CD14-positive monocyte (primary cell): ENCODE measurements at regions not wholly inside any gene's neighbourhood (a gene's known extent, or its start where the extent isn't known, plus 50 kb on each side); places are given as distances from the start of the nearest gene placed in this dataset.

Experiments
- DNase-seq, 3 donors: peaks; one replicate each; pipeline ENCODE4 v3.0.0-alpha.2; 2011 to 2022
- H2AFZ ChIP-seq: 2 replicates; pipeline ENCODE4 v1.6.0; 2012; ENCODE audit warnings: mild to moderate bottlenecking, low read depth, low read length, inconsistent platforms; ENCODE audit not compliant: insufficient read depth, poor library complexity, severe bottlenecking
- H3K27ac ChIP-seq, 2 donors: 1 replicate in 1 of 2; 2 replicates in 1 of 2; pipeline ENCODE4 v1.5.1; 2012 to 2013; ENCODE audit warnings: low read length in 2 of 2, control low read depth in 1 of 2, inconsistent platforms in 1 of 2, low read depth in 1 of 2, mild to moderate bottlenecking in 1 of 2
- H3K27me3 ChIP-seq, 2 donors: one replicate each; pipeline versions ENCODE4 v1.6.0 to v1.6.1; 2011 to 2013; ENCODE audit warnings: low read length in 2 of 2; ENCODE audit not compliant: control insufficient read depth in 2 of 2, insufficient read depth in 2 of 2
- H3K36me3 ChIP-seq, 2 donors: replicated peaks in 1 of 2; 1 replicate in 1 of 2; 2 replicates in 1 of 2; pipeline versions ENCODE4 v1.5.1 to v1.6.1; 2012 to 2013; ENCODE audit warnings: low read length in 2 of 2, control low read depth in 1 of 2, inconsistent platforms in 1 of 2, mild to moderate bottlenecking in 1 of 2; ENCODE audit not compliant: insufficient read depth in 2 of 2, control insufficient read depth in 1 of 2
- H3K4me1 ChIP-seq, 2 donors: 1 replicate in 1 of 2; 2 replicates in 1 of 2; pipeline versions ENCODE4 v1.5.1 to v1.6.1; 2012 to 2013; ENCODE audit warnings: low read length in 2 of 2, control low read depth in 1 of 2, inconsistent platforms in 1 of 2, mild to moderate bottlenecking in 1 of 2, moderate library complexity in 1 of 2; ENCODE audit not compliant: insufficient read depth in 2 of 2, control insufficient read depth in 1 of 2
- H3K4me2 ChIP-seq: replicated peaks from 2 replicates; pipeline ENCODE3; 2012; ENCODE audit warnings: low read length, moderate library complexity, mild to moderate bottlenecking; ENCODE audit not compliant: poor library complexity, severe bottlenecking; ENCODE audit errors: extremely low read depth
- H3K4me3 ChIP-seq, 3 experiments: fragments of 200-600 bp in 1 of 3; sonication (generic) in 1 of 3; replicated peaks in 1 of 3; 1 replicate in 2 of 3; 2 replicates in 1 of 3; pipeline ENCODE4 v1.5.1; 2011 to 2013; ENCODE audit warnings: low read length in 3 of 3, mild to moderate bottlenecking in 3 of 3, control low read depth in 2 of 3, low read depth in 2 of 3, inconsistent platforms in 1 of 3, moderate library complexity in 1 of 3
- H3K79me2 ChIP-seq: 2 replicates; pipeline ENCODE4 v1.6.0; 2012; ENCODE audit warnings: mild to moderate bottlenecking, control low read depth, inconsistent platforms, low read length, moderate library complexity; ENCODE audit not compliant: insufficient read depth
- H3K9ac ChIP-seq: 2 replicates; pipeline ENCODE4 v1.6.0; 2017; ENCODE audit warnings: low read length, mild to moderate bottlenecking; ENCODE audit not compliant: insufficient read depth, poor library complexity, severe bottlenecking
- H3K9me3 ChIP-seq, 2 donors: replicated peaks in 1 of 2; 1 replicate in 1 of 2; 2 replicates in 1 of 2; pipeline versions ENCODE4 v1.5.1 to v1.6.1; 2012 to 2013; ENCODE audit warnings: low read length in 2 of 2, control low read depth in 1 of 2; ENCODE audit not compliant: control insufficient read depth in 1 of 2, insufficient read depth in 1 of 2
- H4K20me1 ChIP-seq: 2 replicates; pipeline ENCODE4 v1.6.0; 2012; ENCODE audit warnings: mild to moderate bottlenecking, low read length, control low read depth, moderate library complexity; ENCODE audit not compliant: insufficient read depth
- H3K27ac Mint-ChIP-seq, 7 donors: one replicate each; pipeline ENCODE4 v1.8.0; 2020; ENCODE audit warnings: mild to moderate bottlenecking in 7 of 7, mixed read lengths in 7 of 7, moderate library complexity in 6 of 7, inconsistent platforms in 2 of 7
- H3K27me3 Mint-ChIP-seq, 3 donors: one replicate each; pipeline ENCODE4 v1.8.0; 2021 to 2022; ENCODE audit warnings: low read depth in 3 of 3, mild to moderate bottlenecking in 3 of 3, mixed read lengths in 3 of 3, moderate library complexity in 3 of 3, inconsistent platforms in 1 of 3
- H3K36me3 Mint-ChIP-seq, 2 donors: one replicate each; pipeline ENCODE4 v1.8.0; 2020; ENCODE audit warnings: mixed read lengths in 2 of 2, inconsistent platforms in 1 of 2, mild to moderate bottlenecking in 1 of 2
- H3K4me1 Mint-ChIP-seq: one replicate; pipeline ENCODE4 v1.8.0; 2020; ENCODE audit warnings: mild to moderate bottlenecking, mixed read lengths
- H3K4me3 Mint-ChIP-seq, 2 donors: one replicate each; pipeline ENCODE4 v1.8.0; 2020; ENCODE audit warnings: mild to moderate bottlenecking in 2 of 2, mixed read lengths in 2 of 2, moderate library complexity in 1 of 2
- H3K9me3 Mint-ChIP-seq, 7 donors: one replicate each; pipeline ENCODE4 v1.8.0; 2020 to 2022; ENCODE audit warnings: mixed read lengths in 7 of 7, mild to moderate bottlenecking in 6 of 7, moderate library complexity in 6 of 7, inconsistent platforms in 2 of 7
- CTCF ChIP-seq: fragments of 200-600 bp; IDR thresholded peaks from one replicate; pipeline ENCODE4 v1.8.0; 2022; ENCODE audit warnings: antibody characterized with exemption, mild to moderate bottlenecking
- WGBS: methylation state at CpG from one replicate; pipeline ENCODE4 v1.1.5; 2013; ENCODE audit warnings: missing lambda C conversion rate; ENCODE audit not compliant: insufficient coverage; 5-methylcytosine and 5-hydroxymethylcytosine counted together
- intact Hi-C, 2 donors: fragments of 100-400 bp; cut with micrococcal nuclease; formaldehyde crosslinking; loops; one replicate each; pipeline versions ENCODE4 v1.15.0 to v1.15.1; 2023

- no peaks in the 10 kb centered on the region for H3K27me3 ChIP-seq
- H3K27ac ChIP-seq, result no peak overlapping the region
- H4K20me1 ChIP-seq, result no peaks in the 10 kb centered on the region
- no peak overlapping the region for H3K4me2 ChIP-seq
- no CpG with 5 or more reads among the region's 2 CpGs for WGBS
- H3K9me3 ChIP-seq, result no peaks in the 10 kb centered on the region
- no peaks in the 10 kb centered on the region for H3K4me1 ChIP-seq
- Mint-ChIP-seq H3K9me3 (peaks cover 0 to 11% (median 4%) of the 10 kb centered on the region in 7 donors), H3K36me3 (no peaks in the 10 kb centered on the region), H3K4me1 (no peaks in the 10 kb centered on the region), H3K27ac (no peak overlapping the region), H3K4me3 (no peak overlapping the region), H3K27me3 (no peaks in the 10 kb centered on the region)
- H3K36me3 ChIP-seq, result no peaks in the 10 kb centered on the region
- H2AFZ ChIP-seq, result no peak overlapping the region
- H3K4me3 ChIP-seq, result no peak overlapping the region
- no peaks in the 10 kb centered on the region for H3K79me2 ChIP-seq
- TF ChIP-seq CTCF, result no peak
- no peak for DNase-seq
- no peak overlapping the region for H3K9ac ChIP-seq
- intact Hi-C loops, result no loop called here
These were observed 223.0 kb downstream of the RND3 start for GRCh38 chr2:150264442-150264841.

- Histone ChIP-seq H3K9ac (no peak overlapping the region), H3K4me2 (no peak overlapping the region), H3K27me3 (no peaks in the 10 kb centered on the region), H3K4me1 (no peaks in the 10 kb centered on the region), H3K27ac (no peak overlapping the region), H3K36me3 (no peaks in the 10 kb centered on the region), H3K79me2 (no peaks in the 10 kb centered on the region), H3K4me3 (no peak overlapping the region), H4K20me1 (no peaks in the 10 kb centered on the region), H2AFZ (no peak overlapping the region), H3K9me3 (peaks cover 0 to 5% of the 10 kb centered on the region in 2 donors)
- intact Hi-C loops, result no loop called here
- H3K4me3 Mint-ChIP-seq, result no peak overlapping the region
- H3K27me3 Mint-ChIP-seq, result no peaks in the 10 kb centered on the region
- H3K9me3 Mint-ChIP-seq, result peaks cover 0 to 11% (median 5%) of the 10 kb centered on the region in 7 donors
- H3K36me3 Mint-ChIP-seq, result no peaks in the 10 kb centered on the region
- DNase-seq, result no peak
- no peak overlapping the region for H3K27ac Mint-ChIP-seq
- WGBS, result 100% methylated on average over 1 of the region's 2 CpGs
- no peak for TF ChIP-seq CTCF
- no peaks in the 10 kb centered on the region for H3K4me1 Mint-ChIP-seq
These were observed 225.8 kb downstream of the RND3 start for GRCh38 chr2:150261691-150262090.
